Fibroblast of the aortic adventitia (primary cell): ENCODE measurements at regions not wholly inside any gene's neighbourhood (a gene's known extent, or its start where the extent isn't known, plus 50 kb on each side); places are given as distances from the start of the nearest gene placed in this dataset.
A peak's percentile ranks its signal among the peaks of the same experiment; 100 is the strongest.

ENCODE experiments used
- DNase-seq: peaks from one replicate; pipeline ENCODE4 v3.0.0-alpha.2; 2010; ENCODE audit warnings: low read depth
- H3K4me3 ChIP-seq: 2 replicates; pipeline ENCODE4 v1.5.1; 2011; ENCODE audit warnings: low read depth, mild to moderate bottlenecking, control low read depth, low read length, moderate library complexity
- TF ChIP-seq, protein P1 (sequence below): IDR thresholded peaks from 2 replicates; pipeline ENCODE4 v1.5.1; 2011; ENCODE audit warnings: mild to moderate bottlenecking, low read length, control low read depth, inconsistent platforms; ENCODE audit not compliant: insufficient read depth

DNA sequence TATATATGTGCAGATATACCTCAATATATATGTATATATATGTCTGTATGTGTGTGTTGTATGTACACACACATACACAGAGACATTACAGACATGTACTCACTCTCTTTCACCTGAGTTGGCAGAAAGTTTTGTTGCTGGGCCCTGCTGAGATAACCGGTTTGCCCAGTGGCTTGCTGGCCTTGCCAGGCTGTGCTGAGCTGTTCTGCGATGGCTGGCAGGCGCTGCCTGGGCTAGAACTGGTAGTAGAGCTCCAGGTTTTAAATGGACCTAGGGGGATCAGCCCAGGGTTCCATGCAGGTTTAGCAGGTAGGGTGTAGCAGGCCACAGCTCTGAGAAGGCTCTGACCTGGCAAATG lies 394.3 kb downstream of the GADD45G start:
- no peak for DNase-seq
- TF ChIP-seq, protein P1, sequence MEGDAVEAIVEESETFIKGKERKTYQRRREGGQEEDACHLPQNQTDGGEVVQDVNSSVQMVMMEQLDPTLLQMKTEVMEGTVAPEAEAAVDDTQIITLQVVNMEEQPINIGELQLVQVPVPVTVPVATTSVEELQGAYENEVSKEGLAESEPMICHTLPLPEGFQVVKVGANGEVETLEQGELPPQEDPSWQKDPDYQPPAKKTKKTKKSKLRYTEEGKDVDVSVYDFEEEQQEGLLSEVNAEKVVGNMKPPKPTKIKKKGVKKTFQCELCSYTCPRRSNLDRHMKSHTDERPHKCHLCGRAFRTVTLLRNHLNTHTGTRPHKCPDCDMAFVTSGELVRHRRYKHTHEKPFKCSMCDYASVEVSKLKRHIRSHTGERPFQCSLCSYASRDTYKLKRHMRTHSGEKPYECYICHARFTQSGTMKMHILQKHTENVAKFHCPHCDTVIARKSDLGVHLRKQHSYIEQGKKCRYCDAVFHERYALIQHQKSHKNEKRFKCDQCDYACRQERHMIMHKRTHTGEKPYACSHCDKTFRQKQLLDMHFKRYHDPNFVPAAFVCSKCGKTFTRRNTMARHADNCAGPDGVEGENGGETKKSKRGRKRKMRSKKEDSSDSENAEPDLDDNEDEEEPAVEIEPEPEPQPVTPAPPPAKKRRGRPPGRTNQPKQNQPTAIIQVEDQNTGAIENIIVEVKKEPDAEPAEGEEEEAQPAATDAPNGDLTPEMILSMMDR, result no peak
- H3K4me3 ChIP-seq, result no peak overlapping the region

DNA sequence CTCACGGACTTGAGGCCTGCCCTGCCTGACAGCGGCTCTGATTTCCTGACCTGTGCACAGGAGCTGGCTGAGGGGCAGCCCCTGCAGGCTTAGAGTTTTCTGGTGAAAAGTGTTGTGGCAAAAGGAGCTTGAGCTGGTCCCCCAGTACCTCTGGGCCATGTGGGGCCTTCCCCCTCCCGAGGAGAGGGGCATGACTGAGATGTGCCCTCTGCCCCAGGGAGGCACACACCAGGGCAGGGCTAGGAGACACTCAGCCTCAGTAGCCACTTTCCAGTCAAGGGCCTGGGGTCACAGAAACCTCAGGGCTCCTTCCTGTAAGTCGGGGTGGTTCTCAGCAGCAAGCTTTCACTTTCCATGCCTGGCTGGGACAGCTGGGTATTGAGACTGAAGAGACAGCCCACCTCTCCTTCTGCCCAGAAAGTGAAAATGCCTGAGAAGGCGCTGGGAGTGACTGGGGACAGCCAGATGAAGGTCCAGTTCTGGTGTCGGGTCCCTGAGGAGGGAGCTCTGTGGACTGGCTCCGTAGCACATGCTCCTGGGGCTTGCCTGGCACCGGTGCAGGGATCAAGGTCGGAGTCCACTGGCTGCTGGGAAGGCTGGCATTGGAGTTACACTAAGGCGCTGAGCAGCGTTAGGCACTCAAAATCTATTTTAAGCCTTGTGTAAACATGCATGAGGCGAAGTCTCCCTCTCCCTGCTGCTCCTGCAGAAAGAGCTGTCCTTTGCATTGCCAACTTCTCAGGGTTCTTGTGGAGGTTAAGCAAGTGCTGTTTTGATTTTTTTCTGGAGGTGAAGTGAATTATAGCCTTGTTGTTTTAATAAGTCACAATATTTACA lies 394.9 kb downstream of the GADD45G start:
- DNase-seq, result peak; percentile 47
- peak overlapping the region; percentile 42 for H3K4me3 ChIP-seq
- TF ChIP-seq, protein P1, result no peak

DNA sequence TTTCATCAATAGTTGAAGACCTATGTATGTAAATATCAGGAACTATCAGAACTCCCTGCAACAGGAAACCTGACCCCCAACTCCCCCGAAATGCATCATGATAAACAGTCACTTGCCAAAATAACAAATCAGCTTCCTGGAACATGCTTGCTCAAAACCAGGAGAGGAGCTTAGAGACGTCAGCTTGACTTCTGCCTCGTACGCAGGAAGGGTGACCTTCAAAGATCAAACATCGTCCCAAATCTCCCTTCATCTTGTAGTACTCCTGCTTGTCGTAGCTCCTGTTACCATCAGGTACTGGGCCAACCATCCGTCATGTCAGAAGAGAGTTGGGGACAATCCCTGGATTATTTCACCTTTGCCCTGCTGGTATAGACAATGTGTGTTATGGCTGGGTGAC lies 396.1 kb downstream of the GADD45G start:
- no peak for DNase-seq
- no peak overlapping the region for H3K4me3 ChIP-seq
- TF ChIP-seq, protein P1, result no peak

DNA sequence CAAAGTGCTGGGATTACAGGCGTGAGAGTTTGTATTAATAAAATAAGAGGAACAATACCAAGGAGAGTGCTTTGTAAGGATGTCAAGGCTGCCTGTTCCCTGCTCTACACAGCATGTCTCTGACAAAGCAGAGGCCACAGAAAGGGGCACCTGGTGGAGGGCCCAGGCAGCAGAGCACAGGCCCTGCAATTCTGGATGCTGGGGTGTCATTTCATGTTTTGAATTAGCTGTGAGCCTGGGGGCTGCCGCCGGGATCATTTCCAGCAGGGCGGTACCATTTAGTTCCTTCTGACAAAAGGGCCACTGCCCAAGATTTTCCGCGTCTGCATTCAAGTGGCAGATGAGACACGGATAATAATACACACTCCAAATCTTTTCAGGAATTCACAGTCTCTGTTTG lies 396.9 kb downstream of the GADD45G start:
- H3K4me3 ChIP-seq, result no peak overlapping the region
- no peak for DNase-seq
- TF ChIP-seq, protein P1, result no peak

DNA sequence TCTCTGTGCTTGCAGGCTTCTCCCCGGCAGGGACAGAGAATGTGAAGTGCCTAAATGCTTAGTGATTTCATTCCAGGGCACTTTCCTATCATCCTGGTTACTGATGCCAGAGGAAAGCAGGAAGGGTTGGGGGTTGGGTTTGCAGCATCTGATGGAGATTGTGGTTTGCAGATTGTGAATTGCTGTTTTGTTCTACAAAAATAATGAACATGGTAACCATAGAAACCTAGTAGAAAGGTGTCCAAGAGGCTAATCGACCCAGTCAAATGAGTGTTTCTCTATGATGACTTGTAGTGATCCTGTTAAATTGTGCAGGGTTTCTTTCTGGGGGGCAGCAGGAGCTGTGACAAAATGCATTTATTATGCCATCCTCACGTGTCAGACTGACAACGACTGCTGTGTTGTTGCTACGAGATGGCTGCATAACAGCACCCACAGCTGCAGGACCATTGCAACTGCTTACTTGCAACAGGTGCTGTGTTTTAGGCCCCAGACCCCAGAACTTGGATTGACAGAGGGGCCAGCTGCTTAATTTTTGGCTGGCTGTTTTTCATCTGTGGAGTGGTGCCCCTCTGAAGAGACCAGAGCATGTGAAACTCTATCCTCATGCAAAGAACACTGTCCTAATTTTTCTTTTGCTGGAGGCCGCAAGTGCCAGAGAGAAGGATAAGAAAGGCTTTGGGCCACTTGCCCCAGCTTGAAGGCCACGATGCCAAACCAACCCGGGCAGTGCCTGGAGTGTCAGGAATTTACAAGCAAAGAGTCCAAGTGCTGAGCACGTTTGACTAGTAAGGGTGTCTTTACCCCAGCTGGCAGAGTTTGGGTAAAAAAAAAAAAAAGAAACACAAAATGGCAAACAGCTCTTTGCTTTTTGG lies 397.8 kb downstream of the GADD45G start:
- TF ChIP-seq, protein P1, result no peak
- peak; percentile 7 for DNase-seq
- no peak overlapping the region for H3K4me3 ChIP-seq

DNA sequence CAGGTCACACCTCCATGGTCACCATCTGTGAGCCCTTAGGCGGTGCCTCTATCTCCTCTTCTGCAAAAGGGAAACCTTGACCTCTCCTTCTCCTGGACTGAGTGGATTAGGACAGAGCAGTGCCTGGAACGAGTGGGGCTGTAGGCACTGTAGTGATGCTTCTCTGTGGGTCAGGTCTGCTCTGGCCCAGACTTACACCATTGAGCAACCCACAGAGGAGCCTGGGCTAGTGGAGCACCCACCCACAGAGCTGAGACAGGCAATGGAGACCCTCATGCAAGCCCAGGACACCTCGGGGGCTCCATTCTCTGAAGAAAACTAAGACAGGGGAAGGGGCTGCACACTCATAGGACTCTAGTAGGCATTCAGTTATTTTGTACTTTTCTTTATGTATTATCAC lies 400.6 kb downstream of the GADD45G start:
- no peak overlapping the region for H3K4me3 ChIP-seq
- TF ChIP-seq, protein P1, result no peak
- DNase-seq, result no peak
